ENCODE measurements at regions not wholly inside any gene's neighbourhood (a gene's known extent, or its start where the extent isn't known, plus 50 kb on each side); places are given as distances from the start of the nearest gene placed in this dataset.
A peak's percentile ranks its signal among the peaks of the same experiment; 100 is the strongest.

GRCh38 chr3:182258538-182259177 lies 534.6 kb upstream of the ATP11B start:
- no peaks in the 10 kb centered on the region for H3K36me3 Mint-ChIP-seq (ENCODE audit: low read depth)
- peaks cover 12% of the 10 kb centered on the region for H3K27me3 Mint-ChIP-seq (ENCODE audit: low read depth)
- H3K9me3 Mint-ChIP-seq: no peaks in the 10 kb centered on the region

GRCh38 chr3:182259579-182259978 lies 533.7 kb upstream of the ATP11B start:
- Mint-ChIP-seq H3K4me3 (no peak overlapping the region), H3K4me1 (peaks cover 7% of the 10 kb centered on the region), H3K36me3 (ENCODE audit: low read depth) (no peaks in the 10 kb centered on the region), H3K27me3 (ENCODE audit: low read depth) (peaks cover 12% of the 10 kb centered on the region), H3K9me3 (no peaks in the 10 kb centered on the region), H3K27ac (no peak overlapping the region)
- TF ChIP-seq CTCF (IDR thresholded peaks at IDR 0.05; ENCODE audit: unreplicated experiment in 3 of 3): no peak

More at GRCh38 chr3:182258538-182259177, 534.6 kb upstream of the ATP11B start:
- no peak overlapping the region for H3K27ac Mint-ChIP-seq
- peaks cover 7% of the 10 kb centered on the region for H3K4me1 Mint-ChIP-seq
- H3K4me3 Mint-ChIP-seq: no peak overlapping the region
- TF ChIP-seq CTCF (IDR thresholded peaks at IDR 0.05; ENCODE audit: unreplicated experiment in 3 of 3): peak; percentile 66 to 81 (median 80)

- Mint-ChIP-seq H3K27me3 (ENCODE audit: low read depth) (peaks cover 12% of the 10 kb centered on the region), H3K27ac (no peak overlapping the region), H3K4me1 (peaks cover 7% of the 10 kb centered on the region), H3K4me3 (no peak overlapping the region), H3K36me3 (ENCODE audit: low read depth) (no peaks in the 10 kb centered on the region), H3K9me3 (no peaks in the 10 kb centered on the region)
- no peak for TF ChIP-seq CTCF (IDR thresholded peaks at IDR 0.05; ENCODE audit: unreplicated experiment in 3 of 3)
These were observed 532.3 kb upstream of the ATP11B start for GRCh38 chr3:182261041-182261440.

GRCh38 chr3:182268711-182269110 lies 524.6 kb upstream of the ATP11B start:
- H3K27me3 Mint-ChIP-seq (ENCODE audit: low read depth): peaks cover 3% of the 10 kb centered on the region
- TF ChIP-seq CTCF (IDR thresholded peaks at IDR 0.05; ENCODE audit: unreplicated experiment in 3 of 3): no peak
- no peak overlapping the region for H3K4me3 Mint-ChIP-seq
- H3K27ac Mint-ChIP-seq: no peak overlapping the region
- no peaks in the 10 kb centered on the region for H3K36me3 Mint-ChIP-seq (ENCODE audit: low read depth)
- H3K4me1 Mint-ChIP-seq: no peaks in the 10 kb centered on the region
- no peaks in the 10 kb centered on the region for H3K9me3 Mint-ChIP-seq

- no peaks in the 10 kb centered on the region for H3K27me3 Mint-ChIP-seq (ENCODE audit: low read depth)
- no peaks in the 10 kb centered on the region for H3K4me1 Mint-ChIP-seq
- TF ChIP-seq CTCF (IDR thresholded peaks at IDR 0.05; ENCODE audit: unreplicated experiment in 3 of 3): no peak
- H3K4me3 Mint-ChIP-seq: no peak overlapping the region
- H3K36me3 Mint-ChIP-seq (ENCODE audit: low read depth): no peaks in the 10 kb centered on the region
- no peaks in the 10 kb centered on the region for H3K9me3 Mint-ChIP-seq
- H3K27ac Mint-ChIP-seq: no peak overlapping the region
These were observed 516.8 kb upstream of the ATP11B start for GRCh38 chr3:182276512-182276911.

GRCh38 chr3:182284793-182285192 lies 508.5 kb upstream of the ATP11B start:
- Mint-ChIP-seq H3K27me3 (ENCODE audit: low read depth) (no peaks in the 10 kb centered on the region), H3K4me1 (no peaks in the 10 kb centered on the region), H3K27ac (no peak overlapping the region), H3K4me3 (no peak overlapping the region), H3K9me3 (no peaks in the 10 kb centered on the region), H3K36me3 (ENCODE audit: low read depth) (no peaks in the 10 kb centered on the region)
- no peak for TF ChIP-seq CTCF (IDR thresholded peaks at IDR 0.05; ENCODE audit: unreplicated experiment in 3 of 3)
